HUES6 (cell line): ENCODE measurements at regions not wholly inside any gene's neighbourhood (a gene's known extent, or its start where the extent isn't known, plus 50 kb on each side); places are given as distances from the start of the nearest gene placed in this dataset.

Experiments used
- H3K27ac ChIP-seq: 2 replicates; pipeline ENCODE4 v1.7.0; 2013; ENCODE audit warnings: low read depth, mild to moderate bottlenecking, low read length, inconsistent platforms
- H3K27me3 ChIP-seq: 2 replicates; pipeline ENCODE4 v1.6.1; 2013; ENCODE audit warnings: low read length; ENCODE audit not compliant: control insufficient read depth, insufficient read depth
- H3K36me3 ChIP-seq: 2 replicates; pipeline ENCODE4 v1.6.1; 2013; ENCODE audit warnings: low read length; ENCODE audit not compliant: control insufficient read depth, insufficient read depth
- H3K4me1 ChIP-seq: 2 replicates; pipeline ENCODE4 v1.6.1; 2013; ENCODE audit warnings: low read length; ENCODE audit not compliant: control insufficient read depth, insufficient read depth
- H3K4me3 ChIP-seq: 2 replicates; pipeline ENCODE4 v1.5.1; 2013; ENCODE audit warnings: low read depth, low read length
- H3K9ac ChIP-seq: one replicate; pipeline ENCODE4 v1.6.1; 2013; ENCODE audit warnings: mild to moderate bottlenecking, low read length
- H3K9me3 ChIP-seq: 2 replicates; pipeline ENCODE4 v1.6.1; 2013; ENCODE audit warnings: low read depth, low read length; ENCODE audit not compliant: control insufficient read depth, insufficient read depth

DNA sequence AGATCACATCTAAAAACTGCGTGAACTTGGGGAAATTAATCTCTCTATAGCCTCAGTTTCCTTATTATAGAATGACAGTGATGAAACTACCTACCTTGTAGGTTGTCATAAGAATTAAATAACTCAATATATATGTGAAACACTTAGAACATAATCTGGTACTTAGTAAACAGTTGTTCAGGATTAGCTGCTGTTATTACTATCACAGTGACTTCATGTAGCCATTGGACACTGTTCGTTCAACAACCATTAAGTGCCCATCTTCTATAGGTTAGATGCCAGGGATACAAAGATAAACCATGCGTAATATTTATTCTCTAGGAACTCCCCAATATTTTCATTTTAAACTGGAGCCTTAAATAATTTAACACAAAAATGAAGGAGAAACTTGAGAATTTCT, 329.0 kb upstream of the PROK2 start:
- Histone ChIP-seq H3K27me3 (no peaks in the 10 kb centered on the region), H3K9me3 (no peaks in the 10 kb centered on the region), H3K4me3 (no peak overlapping the region), H3K36me3 (no peaks in the 10 kb centered on the region), H3K9ac (no peak overlapping the region), H3K4me1 (no peaks in the 10 kb centered on the region), H3K27ac (no peak overlapping the region)

DNA sequence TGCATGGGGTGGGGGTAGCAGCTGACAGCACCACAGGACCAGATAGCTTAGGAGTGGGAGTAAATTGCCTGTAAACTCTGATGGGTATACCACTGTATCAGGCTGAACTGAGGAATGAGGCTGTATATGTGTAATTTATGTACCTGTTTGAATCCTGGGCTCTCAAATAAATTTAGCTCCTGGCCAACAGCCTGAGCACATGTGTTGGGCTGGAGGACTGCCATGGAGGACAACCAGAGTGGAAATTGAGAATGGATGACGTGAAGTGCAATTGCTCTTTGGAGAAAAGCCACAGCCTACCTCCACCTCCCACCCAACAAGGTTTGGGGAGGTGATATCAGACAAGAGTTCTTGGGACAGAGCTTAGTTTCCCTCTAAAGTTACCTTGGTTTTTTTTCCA, 328.6 kb upstream of the PROK2 start:
- Histone ChIP-seq H3K27ac (no peak overlapping the region), H3K9me3 (no peaks in the 10 kb centered on the region), H3K9ac (no peak overlapping the region), H3K36me3 (no peaks in the 10 kb centered on the region), H3K4me1 (no peaks in the 10 kb centered on the region), H3K4me3 (no peak overlapping the region), H3K27me3 (no peaks in the 10 kb centered on the region)

DNA sequence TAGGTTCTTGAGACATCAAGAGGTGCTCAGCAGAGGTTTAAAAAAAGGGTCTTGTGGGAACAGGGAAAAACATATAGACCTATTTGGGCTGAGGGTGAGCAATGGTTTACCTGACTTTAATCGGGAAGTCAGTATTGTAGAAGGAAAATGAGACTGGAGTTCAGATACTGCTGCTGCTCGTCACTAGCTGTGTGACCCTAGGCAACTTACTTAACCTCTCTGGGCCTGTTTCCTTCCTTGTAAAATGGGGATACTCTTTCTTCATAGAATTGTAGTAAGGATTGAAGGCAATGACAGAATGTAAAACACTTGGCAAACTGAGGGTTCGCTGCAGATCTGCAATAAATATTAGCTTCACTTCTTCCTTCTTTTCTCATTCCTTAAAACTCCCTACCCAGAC, 327.5 kb upstream of the PROK2 start:
- Histone ChIP-seq H3K4me1 (no peaks in the 10 kb centered on the region), H3K4me3 (no peak overlapping the region), H3K36me3 (no peaks in the 10 kb centered on the region), H3K9ac (no peak overlapping the region), H3K27me3 (no peaks in the 10 kb centered on the region), H3K27ac (no peak overlapping the region), H3K9me3 (no peaks in the 10 kb centered on the region)

DNA sequence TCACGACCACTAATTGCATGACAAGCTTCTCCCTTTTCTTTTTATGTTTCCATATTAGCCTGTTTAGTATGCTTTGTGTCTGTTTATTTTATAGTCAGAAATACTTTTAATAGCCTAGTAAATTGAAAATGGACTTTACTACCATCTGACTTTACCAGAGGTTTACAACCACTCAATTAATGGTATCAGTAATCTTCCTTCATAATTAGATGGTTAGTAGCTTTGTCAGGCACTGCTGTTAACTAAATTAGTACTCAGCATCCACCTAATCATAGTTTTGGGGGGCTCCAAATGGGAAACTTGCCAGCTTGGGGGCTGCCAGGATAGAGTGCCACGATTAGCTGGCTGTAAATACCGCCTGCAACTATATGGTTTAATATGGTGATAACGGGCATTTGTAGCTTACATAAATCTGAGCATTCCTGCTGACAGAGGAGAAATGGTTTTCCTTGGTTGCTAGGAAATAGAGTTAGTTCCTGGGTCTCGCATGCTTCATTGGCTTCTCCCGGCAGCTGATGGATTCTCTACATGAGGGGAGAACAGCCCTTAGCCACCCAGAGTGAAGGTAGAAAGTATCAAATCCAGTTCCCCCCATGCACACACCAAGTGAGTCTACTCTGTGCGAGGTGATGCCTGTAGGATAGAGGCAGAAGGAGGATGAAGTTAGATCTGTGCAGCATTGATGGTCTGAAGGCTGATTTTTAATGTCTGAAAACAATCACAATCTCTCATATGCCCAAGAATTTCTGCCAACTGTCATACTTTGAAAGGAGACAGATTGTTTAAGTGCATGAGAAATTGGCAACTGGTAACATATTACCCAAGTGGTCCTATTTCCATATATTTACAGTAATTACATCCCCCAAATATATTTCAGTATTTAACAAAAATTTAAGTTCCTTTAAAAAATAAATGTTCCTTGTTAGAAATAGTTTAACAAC, 326.6 kb upstream of the PROK2 start:
- Histone ChIP-seq H3K36me3 (no peaks in the 10 kb centered on the region), H3K9me3 (no peaks in the 10 kb centered on the region), H3K4me1 (no peaks in the 10 kb centered on the region), H3K9ac (no peak overlapping the region), H3K27ac (no peak overlapping the region), H3K4me3 (no peak overlapping the region), H3K27me3 (no peaks in the 10 kb centered on the region)

DNA sequence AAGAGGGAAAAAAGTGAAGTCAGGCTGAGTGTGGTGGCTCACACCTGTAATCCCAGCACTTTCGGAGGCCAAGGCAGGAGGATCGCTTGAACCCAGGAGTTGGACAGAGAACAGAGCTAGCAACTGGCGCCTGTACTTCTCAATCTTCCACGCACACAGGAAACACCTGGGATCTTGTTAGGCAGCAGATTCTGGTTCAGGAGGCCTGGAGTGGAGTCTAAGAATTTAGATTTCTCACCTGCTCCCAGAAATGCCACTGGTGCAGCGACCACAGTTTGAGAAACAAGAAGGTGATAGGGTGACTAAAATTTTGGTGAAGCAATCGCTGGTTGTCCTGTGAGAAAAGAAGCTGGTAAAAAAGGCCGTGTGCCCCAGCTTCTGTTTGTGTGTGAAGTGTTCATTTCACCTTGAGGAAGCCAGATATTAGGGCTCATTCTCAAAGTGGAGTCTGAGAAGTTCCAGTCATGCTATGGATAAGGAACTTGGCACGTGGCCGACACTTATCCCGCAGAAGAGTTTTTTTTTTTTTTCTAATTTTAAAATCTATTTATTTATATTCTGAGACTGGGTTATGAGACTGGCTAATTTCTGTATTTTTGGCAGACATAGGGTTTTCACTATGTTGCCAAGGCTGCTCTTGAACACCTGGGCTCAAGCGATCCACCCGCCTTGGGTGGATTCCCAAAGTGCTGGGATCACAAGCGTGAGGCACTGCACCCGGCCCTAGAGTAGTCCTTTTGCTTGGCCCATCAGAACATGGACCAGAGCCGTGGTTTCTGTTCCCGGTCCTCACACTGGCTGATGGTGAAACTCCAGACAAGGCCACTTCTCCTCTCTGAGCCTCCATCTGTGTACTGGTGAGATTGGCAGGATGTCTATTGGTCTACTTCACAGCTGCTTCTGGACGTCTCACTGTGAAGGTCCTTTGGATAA, 324.6 kb upstream of the PROK2 start:
- Histone ChIP-seq H3K4me1 (peaks cover 3% of the 10 kb centered on the region; the same call in 1 of the 2 replicates), H3K36me3 (no peaks in the 10 kb centered on the region), H3K27ac (no peak overlapping the region), H3K27me3 (no peaks in the 10 kb centered on the region), H3K9me3 (no peaks in the 10 kb centered on the region), H3K9ac (no peak overlapping the region), H3K4me3 (no peak overlapping the region)

DNA sequence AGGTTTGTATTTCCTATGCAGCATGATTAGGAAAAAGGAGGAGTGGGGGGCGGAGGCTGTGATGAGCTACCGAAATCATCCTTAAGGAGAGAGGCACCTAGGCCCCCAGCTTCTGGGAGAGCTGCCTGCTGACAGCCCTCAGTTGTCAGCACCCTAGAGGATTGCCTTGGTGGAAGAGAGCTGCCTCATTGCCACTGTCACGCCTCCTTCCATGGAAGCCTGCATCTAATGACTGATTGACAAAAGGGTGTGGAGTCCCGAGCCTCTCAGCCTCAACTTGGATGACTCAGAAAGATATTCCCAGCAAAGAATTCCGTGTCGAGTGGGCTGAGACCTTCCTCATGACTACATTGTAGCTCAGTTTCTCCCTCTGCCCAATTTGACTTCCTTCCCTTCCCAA, 320.4 kb upstream of the PROK2 start:
- H3K9me3 ChIP-seq: no peaks in the 10 kb centered on the region
- peaks cover 7% of the 10 kb centered on the region for H3K4me1 ChIP-seq
- peaks cover 15% of the 10 kb centered on the region for H3K27me3 ChIP-seq
- H3K27ac ChIP-seq: no peak overlapping the region
- no peaks in the 10 kb centered on the region for H3K36me3 ChIP-seq
- no peak overlapping the region for H3K9ac ChIP-seq
- no peak overlapping the region for H3K4me3 ChIP-seq

DNA sequence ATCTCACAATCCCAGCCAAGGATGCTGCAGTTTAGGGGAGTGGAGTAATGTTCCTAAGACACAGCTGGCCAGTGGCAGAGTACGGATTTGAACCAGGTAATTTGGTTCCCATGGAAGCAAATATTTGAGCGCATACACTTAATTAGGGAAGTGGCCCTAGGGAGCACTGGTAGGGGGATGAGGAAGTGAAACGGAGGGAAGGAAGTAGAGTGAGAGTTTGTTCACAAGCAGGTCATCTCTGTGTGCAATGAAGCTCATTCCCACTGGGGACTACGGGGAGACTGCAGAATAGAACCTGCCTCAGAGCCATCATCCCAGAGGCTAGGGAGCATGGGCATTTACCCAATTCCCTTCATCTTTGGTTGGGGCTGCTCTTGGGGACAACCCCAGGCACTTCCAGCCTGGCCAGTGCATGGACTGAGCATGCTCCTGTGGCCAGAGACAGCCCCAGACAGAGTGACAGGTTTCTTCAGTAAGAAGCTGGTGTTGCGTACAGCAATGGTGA, 317.2 kb upstream of the PROK2 start:
- Histone ChIP-seq H3K27ac (no peak overlapping the region), H3K9ac (no peak overlapping the region), H3K9me3 (no peaks in the 10 kb centered on the region), H3K36me3 (no peaks in the 10 kb centered on the region), H3K27me3 (peaks cover 39% of the 10 kb centered on the region), H3K4me1 (peaks cover 7% of the 10 kb centered on the region), H3K4me3 (no peak overlapping the region)

DNA sequence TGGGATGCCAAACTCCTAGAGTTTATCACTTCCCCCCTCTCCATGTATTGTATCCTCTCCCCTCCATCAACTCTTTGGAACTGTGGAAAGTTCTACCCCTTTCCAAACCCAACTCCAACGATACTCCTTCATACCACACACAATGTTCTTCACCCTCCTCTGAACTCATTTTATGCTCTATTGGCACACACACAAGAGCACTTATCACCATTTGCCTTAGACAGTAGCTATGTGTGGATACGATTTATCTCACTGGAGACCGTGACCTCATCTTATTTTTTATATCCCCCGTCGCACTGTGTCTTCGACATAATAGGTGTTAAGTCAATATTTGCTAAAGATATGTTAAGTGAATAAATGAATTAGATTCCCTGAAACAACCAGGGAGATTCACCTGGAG, 316.5 kb upstream of the PROK2 start:
- Histone ChIP-seq H3K36me3 (no peaks in the 10 kb centered on the region), H3K27me3 (peaks cover 39% of the 10 kb centered on the region), H3K4me3 (no peak overlapping the region), H3K27ac (no peak overlapping the region), H3K4me1 (peaks cover 7% of the 10 kb centered on the region), H3K9me3 (no peaks in the 10 kb centered on the region), H3K9ac (no peak overlapping the region)

DNA sequence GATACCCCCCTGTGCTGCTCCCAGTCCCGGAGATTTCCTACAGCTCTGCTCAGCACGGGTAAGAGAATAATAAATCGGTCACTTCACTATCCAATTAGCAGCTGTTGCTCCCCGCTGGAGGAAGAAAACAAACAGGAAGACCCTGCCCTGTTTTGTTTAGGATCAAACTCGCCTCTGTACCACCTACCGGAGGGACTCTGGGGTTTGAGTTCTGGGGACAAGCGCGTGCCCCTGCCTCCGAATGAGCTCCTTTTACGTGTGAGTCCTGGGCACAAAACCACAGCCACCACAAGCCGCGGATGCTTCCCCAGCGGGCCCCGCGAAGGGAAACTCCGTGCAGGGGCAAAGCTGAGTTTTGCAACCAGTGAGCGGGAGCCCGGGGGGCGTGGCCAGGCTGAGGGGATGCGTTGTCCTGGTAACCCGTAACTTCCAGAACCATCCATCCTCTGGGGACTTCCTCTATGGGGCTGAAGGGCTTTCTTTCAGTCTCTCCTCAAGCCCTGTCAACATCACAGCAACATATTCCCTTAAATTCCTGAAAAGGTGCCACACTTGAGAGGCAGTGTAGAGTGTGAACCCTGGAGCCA, 315.7 kb upstream of the PROK2 start:
- H3K4me3 ChIP-seq: peak overlapping the region; percentile 70
- H3K36me3 ChIP-seq: no peaks in the 10 kb centered on the region
- no peak overlapping the region for H3K9ac ChIP-seq
- no peak overlapping the region for H3K27ac ChIP-seq
- peaks cover 7% of the 10 kb centered on the region for H3K4me1 ChIP-seq
- H3K27me3 ChIP-seq: peaks cover 39% of the 10 kb centered on the region
- no peaks in the 10 kb centered on the region for H3K9me3 ChIP-seq

DNA sequence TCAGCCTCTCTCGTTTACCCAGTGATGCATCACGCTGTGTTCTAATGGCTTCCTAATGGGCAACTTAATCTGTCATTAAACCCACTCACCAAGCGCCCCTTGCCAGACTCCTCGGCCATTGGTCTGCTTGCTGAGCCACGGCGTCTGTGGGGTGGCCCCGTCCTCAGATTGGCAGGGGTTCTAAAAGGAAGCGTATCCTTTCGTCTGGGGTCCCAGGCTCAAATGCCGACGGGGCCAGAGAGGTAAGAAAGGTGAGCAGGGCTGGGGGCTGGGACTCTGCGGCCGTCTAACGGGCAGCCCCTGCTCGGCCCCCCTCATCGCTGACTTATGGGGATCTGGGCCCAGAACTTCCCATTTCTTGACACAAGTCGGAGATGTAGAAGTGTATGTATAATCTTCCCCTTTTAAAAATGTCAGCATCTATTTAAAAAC, 315.1 kb upstream of the PROK2 start:
- Histone ChIP-seq H3K4me1 (peaks cover 5% of the 10 kb centered on the region), H3K9me3 (no peaks in the 10 kb centered on the region), H3K4me3 (peak overlapping the region; percentile 70), H3K27me3 (peaks cover 39% of the 10 kb centered on the region), H3K36me3 (no peaks in the 10 kb centered on the region), H3K9ac (no peak overlapping the region), H3K27ac (no peak overlapping the region)
